Karpas-422 (cell line): ENCODE measurements at regions not wholly inside any gene's neighbourhood (a gene's known extent, or its start where the extent isn't known, plus 50 kb on each side); places are given as distances from the start of the nearest gene placed in this dataset.

Experiments
- DNase-seq: peaks from one replicate; pipeline ENCODE4 v3.0.0-alpha.2; 2015
- H2AFZ ChIP-seq: fragments of 200-600 bp; sonication (generic); 2 replicates; pipeline ENCODE4 v1.6.1; 2014; ENCODE audit warnings: antibody characterized with exemption, low read length, mixed read lengths
- H3K27ac ChIP-seq: fragments of 200-600 bp; sonication (generic); 2 replicates; pipeline ENCODE4 v1.5.1; 2014; ENCODE audit warnings: mild to moderate bottlenecking, low read length, moderate library complexity
- H3K27me3 ChIP-seq: fragments of 200-600 bp; sonication (generic); 2 replicates; pipeline ENCODE4 v1.6.1; 2014; ENCODE audit warnings: low read length, mixed read lengths
- H3K36me3 ChIP-seq: fragments of 200-600 bp; sonication (generic); 2 replicates; pipeline ENCODE4 v1.6.1; 2014; ENCODE audit warnings: low read length, mixed read lengths; ENCODE audit not compliant: insufficient read depth
- H3K4me1 ChIP-seq: fragments of 200-600 bp; sonication (generic); 2 replicates; pipeline ENCODE4 v1.6.1; 2014; ENCODE audit warnings: mild to moderate bottlenecking, low read length, mixed read lengths
- H3K4me2 ChIP-seq: fragments of 200-600 bp; sonication (generic); 2 replicates; pipeline ENCODE4 v1.6.1; 2014; ENCODE audit warnings: low read length, low read depth, mild to moderate bottlenecking; ENCODE audit not compliant: poor library complexity, severe bottlenecking
- H3K4me3 ChIP-seq: fragments of 200-600 bp; sonication (generic); 2 replicates; pipeline ENCODE4 v1.5.1; 2014; ENCODE audit warnings: mild to moderate bottlenecking, antibody characterized with exemption, low read length, mixed read lengths
- H3K79me2 ChIP-seq: fragments of 200-600 bp; sonication (generic); 2 replicates; pipeline ENCODE4 v1.6.1; 2014; ENCODE audit warnings: mild to moderate bottlenecking, low read length, mixed read lengths
- H3K9ac ChIP-seq: fragments of 200-600 bp; sonication (generic); 2 replicates; pipeline ENCODE4 v1.6.0; 2014; ENCODE audit warnings: low read length
- H3K9me2 ChIP-seq: fragments of 200-600 bp; sonication (generic), shearing (Covaris generic); replicated peaks from 2 replicates; pipeline ENCODE4 v1.6.0; 2014; ENCODE audit warnings: mild to moderate bottlenecking, low read length, moderate library complexity; ENCODE audit not compliant: insufficient read depth
- H3K9me3 ChIP-seq: fragments of 300-700, 200-600 bp; sonication (generic); 2 replicates; pipeline ENCODE4 v1.6.1; 2014; ENCODE audit warnings: low read length, mixed read lengths
- H4K20me1 ChIP-seq: fragments of 200-600 bp; sonication (generic); 2 replicates; pipeline ENCODE4 v1.6.1; 2014; ENCODE audit warnings: mild to moderate bottlenecking, antibody characterized with exemption, low read length, low read depth; ENCODE audit not compliant: insufficient read depth

GRCh38 chr3:27593173-27593572, 109.0 kb upstream of the SLC4A7 start:
- H2AFZ ChIP-seq = no peak overlapping the region
- H3K4me2 ChIP-seq = no peak overlapping the region
- H3K9ac ChIP-seq = no peak overlapping the region
- no peaks in the 10 kb centered on the region for H3K9me3 ChIP-seq
- H3K4me1 ChIP-seq = no peaks in the 10 kb centered on the region; the same call in 1 of the 2 replicates
- H3K9me2 ChIP-seq = no peaks in the 10 kb centered on the region
- no peaks in the 10 kb centered on the region for H3K27me3 ChIP-seq
- H3K36me3 ChIP-seq = no peaks in the 10 kb centered on the region
- H3K79me2 ChIP-seq = no peaks in the 10 kb centered on the region
- DNase-seq = no peak
- no peak overlapping the region for H3K4me3 ChIP-seq
- no peak overlapping the region for H3K27ac ChIP-seq
- no peaks in the 10 kb centered on the region for H4K20me1 ChIP-seq

- H3K27ac ChIP-seq = no peak overlapping the region
- no peak for DNase-seq
- H3K4me1 ChIP-seq = no peaks in the 10 kb centered on the region; the same call in 1 of the 2 replicates
- H3K9ac ChIP-seq = no peak overlapping the region
- H3K4me3 ChIP-seq = no peak overlapping the region
- H3K4me2 ChIP-seq = no peak overlapping the region
- no peaks in the 10 kb centered on the region for H4K20me1 ChIP-seq
- H3K9me3 ChIP-seq = no peaks in the 10 kb centered on the region
- H3K79me2 ChIP-seq = no peaks in the 10 kb centered on the region
- no peak overlapping the region for H2AFZ ChIP-seq
- H3K9me2 ChIP-seq = no peaks in the 10 kb centered on the region
- H3K27me3 ChIP-seq = no peaks in the 10 kb centered on the region
- no peaks in the 10 kb centered on the region for H3K36me3 ChIP-seq
These were observed 107.4 kb upstream of the SLC4A7 start for GRCh38 chr3:27591312-27592210.

- H3K9ac ChIP-seq = no peak overlapping the region
- H3K27ac ChIP-seq = no peak overlapping the region
These were observed 106.5 kb upstream of the SLC4A7 start for GRCh38 chr3:27590437-27591298.

GRCh38 chr3:27589795-27590194, 105.6 kb upstream of the SLC4A7 start:
- Histone ChIP-seq H3K9ac (no peak overlapping the region), H3K9me2 (no peaks in the 10 kb centered on the region), H4K20me1 (no peaks in the 10 kb centered on the region), H3K4me1 (no peaks in the 10 kb centered on the region; the same call in 1 of the 2 replicates), H2AFZ (0 out of 2 replicates have a peak overlapping the region, but pooled peaks have one; percentile 49), H3K79me2 (no peaks in the 10 kb centered on the region), H3K4me2 (no peak overlapping the region), H3K27ac (no peak overlapping the region), H3K4me3 (no peak overlapping the region), H3K9me3 (no peaks in the 10 kb centered on the region), H3K36me3 (no peaks in the 10 kb centered on the region), H3K27me3 (no peaks in the 10 kb centered on the region)
- DNase-seq = no peak

More at GRCh38 chr3:27590437-27591298, 106.5 kb upstream of the SLC4A7 start:
- Histone ChIP-seq H3K4me1 (no peaks in the 10 kb centered on the region; the same call in 1 of the 2 replicates), H3K9me3 (no peaks in the 10 kb centered on the region), H3K9me2 (no peaks in the 10 kb centered on the region), H3K79me2 (no peaks in the 10 kb centered on the region), H3K27me3 (no peaks in the 10 kb centered on the region), H2AFZ (peak overlapping the region; percentile 49; the same call in 1 of the 2 replicates), H4K20me1 (no peaks in the 10 kb centered on the region), H3K4me3 (no peak overlapping the region), H3K4me2 (no peak overlapping the region), H3K36me3 (no peaks in the 10 kb centered on the region)
- DNase-seq = no peak

- no peaks in the 10 kb centered on the region for H3K4me1 ChIP-seq
- H3K9ac ChIP-seq = no peak overlapping the region
- H3K9me2 ChIP-seq = no peaks in the 10 kb centered on the region
- H3K4me2 ChIP-seq = no peak overlapping the region
- H4K20me1 ChIP-seq = no peaks in the 10 kb centered on the region
- H3K9me3 ChIP-seq = no peaks in the 10 kb centered on the region
- no peak overlapping the region for H2AFZ ChIP-seq
- H3K27ac ChIP-seq = no peak overlapping the region
- no peaks in the 10 kb centered on the region for H3K27me3 ChIP-seq
- H3K4me3 ChIP-seq = no peak overlapping the region
- no peaks in the 10 kb centered on the region for H3K36me3 ChIP-seq
- no peaks in the 10 kb centered on the region for H3K79me2 ChIP-seq
- no peak for DNase-seq
These were observed 101.2 kb upstream of the SLC4A7 start for GRCh38 chr3:27585429-27585828.

GRCh38 chr3:27584874-27585273, 100.7 kb upstream of the SLC4A7 start:
- no peaks in the 10 kb centered on the region for H3K9me2 ChIP-seq
- H4K20me1 ChIP-seq = no peaks in the 10 kb centered on the region
- H3K4me3 ChIP-seq = no peak overlapping the region
- no peak overlapping the region for H3K9ac ChIP-seq
- no peaks in the 10 kb centered on the region for H3K36me3 ChIP-seq
- DNase-seq = no peak
- no peaks in the 10 kb centered on the region for H3K4me1 ChIP-seq
- no peak overlapping the region for H2AFZ ChIP-seq
- H3K4me2 ChIP-seq = no peak overlapping the region
- no peak overlapping the region for H3K27ac ChIP-seq
- H3K9me3 ChIP-seq = no peaks in the 10 kb centered on the region
- H3K79me2 ChIP-seq = no peaks in the 10 kb centered on the region
- H3K27me3 ChIP-seq = no peaks in the 10 kb centered on the region

- Histone ChIP-seq H3K9ac (no peak overlapping the region), H3K79me2 (no peaks in the 10 kb centered on the region), H3K9me3 (no peaks in the 10 kb centered on the region), H3K4me1 (no peaks in the 10 kb centered on the region), H2AFZ (no peak overlapping the region), H3K27me3 (no peaks in the 10 kb centered on the region), H3K4me2 (no peak overlapping the region), H3K9me2 (no peaks in the 10 kb centered on the region), H4K20me1 (no peaks in the 10 kb centered on the region), H3K36me3 (no peaks in the 10 kb centered on the region), H3K27ac (no peak overlapping the region), H3K4me3 (no peak overlapping the region)
- DNase-seq = no peak
These were observed 97.7 kb upstream of the SLC4A7 start for GRCh38 chr3:27581852-27582251.

GRCh38 chr3:27578032-27578431, 93.8 kb upstream of the SLC4A7 start:
- no peaks in the 10 kb centered on the region for H4K20me1 ChIP-seq
- H3K9me2 ChIP-seq = no peaks in the 10 kb centered on the region
- no peak overlapping the region for H3K9ac ChIP-seq
- H3K27me3 ChIP-seq = no peaks in the 10 kb centered on the region
- no peak for DNase-seq
- no peaks in the 10 kb centered on the region for H3K9me3 ChIP-seq
- H3K4me3 ChIP-seq = no peak overlapping the region
- no peaks in the 10 kb centered on the region for H3K4me1 ChIP-seq
- H3K27ac ChIP-seq = no peak overlapping the region
- H3K36me3 ChIP-seq = no peaks in the 10 kb centered on the region
- no peaks in the 10 kb centered on the region for H3K79me2 ChIP-seq
- H2AFZ ChIP-seq = no peak overlapping the region
- H3K4me2 ChIP-seq = no peak overlapping the region
